Transverse colon (tissue), 4 donors: ENCODE measurements at regions not wholly inside any gene's neighbourhood (a gene's known extent, or its start where the extent isn't known, plus 50 kb on each side); places are given as distances from the start of the nearest gene placed in this dataset.

Experiments
- DNase-seq: peaks from one replicate; pipeline ENCODE4 v3.0.0-alpha.2; 2019
- H3K27ac ChIP-seq, 4 donors: fragments of 200-600 bp; sonication (generic); 2 replicates each; pipeline ENCODE4 v1.5.1; 2016 to 2018; ENCODE audit warnings: inconsistent platforms in 4 of 4
- H3K27me3 ChIP-seq: fragments of 200-600 bp; sonication (generic); 2 replicates; pipeline ENCODE4 v1.5.1; 2017; ENCODE audit warnings: inconsistent platforms
- H3K36me3 ChIP-seq, 4 donors: fragments of 200-600 bp; sonication (generic); 2 replicates each; pipeline ENCODE4 v1.5.1; 2017 to 2019; ENCODE audit warnings: inconsistent platforms in 4 of 4
- H3K4me1 ChIP-seq, 4 donors: fragments of 200-600 bp; sonication (generic); 2 replicates each; pipeline ENCODE4 v1.5.1; 2017 to 2020; ENCODE audit warnings: inconsistent platforms in 4 of 4
- H3K4me3 ChIP-seq, 4 donors: fragments of 200-600 bp; sonication (generic); 1 replicate in 1 of 4; 2 replicates in 3 of 4; pipeline versions ENCODE4 v1.5.1 to v1.6.1; 2017 to 2019; ENCODE audit warnings: inconsistent platforms in 4 of 4
- H3K9me3 ChIP-seq, 2 donors: fragments of 200-600 bp; sonication (generic); 2 replicates each; pipeline ENCODE4 v1.5.1; 2017 to 2019; ENCODE audit warnings: inconsistent platforms in 2 of 2
- EP300 ChIP-seq: sonication (generic); formaldehyde crosslinking; IDR thresholded peaks from one replicate; pipeline ENCODE4 v1.6.1; 2017; ENCODE audit warnings: antibody characterized with exemption, low read depth
- POLR2A ChIP-seq: fragments of 450-650 bp; IDR thresholded peaks from one replicate; pipeline ENCODE4 v1.6.1; 2016; ENCODE audit warnings: antibody characterized with exemption, mild to moderate bottlenecking, moderate library complexity
- POLR2AphosphoS5 ChIP-seq, 3 donors: sonication (generic); formaldehyde crosslinking; IDR thresholded peaks; one replicate each; pipeline ENCODE4 v1.6.1; 2016; ENCODE audit warnings: antibody characterized with exemption in 3 of 3
- WGBS, 2 donors: methylation state at CpG; one replicate each; pipeline ENCODE4 v1.1.5; 2018; ENCODE audit warnings: low coverage in 1 of 2; 5-methylcytosine and 5-hydroxymethylcytosine counted together
- in situ Hi-C, 4 donors: fragments of 200-750 bp; cut with MboI; loops; one replicate each; pipeline versions ENCODE4 v1.15.0 to v1.15.1; 2017; ENCODE audit warnings: low sequenced_read_pairs in 3 of 4, low pct_ligation_motif_present in 1 of 4, low pct_unique_long_range_greater_than_20kb in 1 of 4
- intact Hi-C: fragments of 100-400 bp; cut with DNase I; formaldehyde crosslinking; loops from one replicate; pipeline ENCODE4 v1.15.1; 2023; ENCODE audit warnings: low total_unique reads
- TF ChIP-seq, protein P1 (sequence below), 5 experiments: fragments of 200-600 bp in 3 of 5; fragments of 450-650 bp in 2 of 5; sonication (generic) in 3 of 5; IDR thresholded peaks; 1 replicate in 2 of 5; 2 replicates in 3 of 5; pipeline ENCODE4 v1.5.1; 2016 to 2017; ENCODE audit warnings: antibody characterized with exemption in 5 of 5, inconsistent platforms in 3 of 5, mild to moderate bottlenecking in 2 of 5, moderate library complexity in 1 of 5

DNA sequence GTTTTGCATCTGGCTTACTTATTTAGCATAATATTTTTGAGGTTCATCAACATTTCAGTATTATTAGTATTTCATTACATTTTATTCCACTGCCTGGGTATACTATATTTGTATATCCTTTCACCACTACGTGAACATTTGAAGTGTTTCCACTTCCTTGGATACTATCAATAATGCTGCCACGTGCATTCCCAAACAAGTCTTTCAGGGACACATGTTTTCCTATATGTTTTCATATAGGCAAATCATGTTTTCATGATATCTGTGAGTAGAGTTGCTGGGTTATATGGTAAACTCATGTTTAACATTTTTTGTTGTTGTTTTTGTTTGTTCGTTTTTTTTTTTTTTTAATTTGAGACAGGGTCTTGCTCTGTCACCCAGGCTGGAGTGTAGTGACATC, 380.1 kb downstream of the OMA1 start:
- H3K9me3 ChIP-seq: no peaks in the 10 kb centered on the region
- H3K4me3 ChIP-seq: no peak overlapping the region
- intact Hi-C loops (no loop called here), in situ Hi-C loops (loop anchor here in 3 of 4 donors (25.0 kb wide), 1 partner anchor 1329 kb away; no protein-coding TSS in a partner anchor)
- no peak for TF ChIP-seq POLR2AphosphoS5 (IDR thresholded peaks at IDR 0.05)
- WGBS, 2 donors: 83% methylated on average over 2 to 3 of the region's 3 CpGs
- no peaks in the 10 kb centered on the region for H3K4me1 ChIP-seq
- H3K27me3 ChIP-seq: no peaks in the 10 kb centered on the region
- no peak for DNase-seq
- no peak overlapping the region for H3K27ac ChIP-seq
- H3K36me3 ChIP-seq: no peaks in the 10 kb centered on the region

DNA sequence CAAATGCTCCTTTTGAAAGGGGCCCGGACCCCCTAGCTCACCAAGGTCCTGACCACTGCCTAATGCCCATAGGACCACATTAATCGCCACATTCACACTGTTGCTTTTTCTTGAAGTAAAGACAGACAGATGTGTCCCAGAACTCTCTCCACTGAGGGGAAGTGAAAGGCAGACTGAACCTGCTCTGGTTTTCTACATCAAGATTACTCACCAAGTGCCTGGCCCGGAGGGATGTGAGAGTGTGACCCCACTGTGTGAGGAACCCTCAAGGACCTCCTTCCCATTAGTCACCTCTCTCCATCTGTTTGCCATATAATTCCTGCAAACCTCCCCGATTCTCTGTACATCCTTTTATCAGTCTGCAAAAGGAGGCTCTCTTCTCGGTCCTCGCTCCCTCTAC, 381.5 kb downstream of the OMA1 start:
- no peak for TF ChIP-seq EP300
- no peak for TF ChIP-seq POLR2A
- TF ChIP-seq, protein P1, sequence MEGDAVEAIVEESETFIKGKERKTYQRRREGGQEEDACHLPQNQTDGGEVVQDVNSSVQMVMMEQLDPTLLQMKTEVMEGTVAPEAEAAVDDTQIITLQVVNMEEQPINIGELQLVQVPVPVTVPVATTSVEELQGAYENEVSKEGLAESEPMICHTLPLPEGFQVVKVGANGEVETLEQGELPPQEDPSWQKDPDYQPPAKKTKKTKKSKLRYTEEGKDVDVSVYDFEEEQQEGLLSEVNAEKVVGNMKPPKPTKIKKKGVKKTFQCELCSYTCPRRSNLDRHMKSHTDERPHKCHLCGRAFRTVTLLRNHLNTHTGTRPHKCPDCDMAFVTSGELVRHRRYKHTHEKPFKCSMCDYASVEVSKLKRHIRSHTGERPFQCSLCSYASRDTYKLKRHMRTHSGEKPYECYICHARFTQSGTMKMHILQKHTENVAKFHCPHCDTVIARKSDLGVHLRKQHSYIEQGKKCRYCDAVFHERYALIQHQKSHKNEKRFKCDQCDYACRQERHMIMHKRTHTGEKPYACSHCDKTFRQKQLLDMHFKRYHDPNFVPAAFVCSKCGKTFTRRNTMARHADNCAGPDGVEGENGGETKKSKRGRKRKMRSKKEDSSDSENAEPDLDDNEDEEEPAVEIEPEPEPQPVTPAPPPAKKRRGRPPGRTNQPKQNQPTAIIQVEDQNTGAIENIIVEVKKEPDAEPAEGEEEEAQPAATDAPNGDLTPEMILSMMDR (IDR thresholded peaks at IDR 0.05): no peak
- no peak for TF ChIP-seq POLR2AphosphoS5 (IDR thresholded peaks at IDR 0.05)
- Histone ChIP-seq H3K9me3 (no peaks in the 10 kb centered on the region), H3K4me3 (no peak overlapping the region), H3K36me3 (no peaks in the 10 kb centered on the region), H3K27me3 (no peaks in the 10 kb centered on the region), H3K4me1 (no peaks in the 10 kb centered on the region), H3K27ac (no peak overlapping the region)
- in situ Hi-C loops (loop anchor here in 3 of 4 donors (25.0 kb wide), 1 partner anchor 1328 kb away; no protein-coding TSS in a partner anchor), intact Hi-C loops (no loop called here)
- no peak for DNase-seq
- WGBS, 2 donors: 83% methylated on average over 6 of the region's 6 CpGs; no CpG with 5 or more reads in 1 of the 2 donors

DNA sequence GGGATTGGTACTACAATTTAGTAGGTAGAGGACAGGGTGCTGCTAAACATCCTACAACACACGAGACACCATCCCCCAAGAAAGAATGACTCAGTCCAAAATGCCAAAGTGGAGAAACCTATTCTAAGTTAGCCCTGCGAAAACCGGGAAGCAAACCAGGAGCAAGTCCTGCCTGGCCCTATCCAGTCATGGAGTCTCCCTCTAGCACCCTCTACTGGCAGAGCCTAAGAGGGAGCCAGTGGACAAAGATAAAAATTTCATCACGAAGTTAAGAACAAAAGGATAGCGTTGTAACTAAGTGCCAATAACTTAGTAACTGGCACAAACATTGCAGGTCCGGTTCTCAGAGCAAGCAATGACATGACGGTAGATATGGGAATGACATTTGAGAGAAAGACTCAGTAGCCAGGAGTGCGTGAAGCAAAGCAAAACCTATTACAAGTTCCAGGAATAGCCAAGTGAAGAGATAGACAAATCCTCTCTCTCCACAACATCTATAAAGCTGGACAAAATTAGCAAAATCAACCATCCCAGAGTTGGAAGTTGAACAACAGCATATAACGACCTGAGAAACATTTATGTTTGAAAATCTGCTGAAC, 383.5 kb downstream of the OMA1 start:
- 27 to 31% methylated on average over 5 to 9 of the region's 9 CpGs for WGBS, 2 donors
- Histone ChIP-seq H3K36me3 (no peaks in the 10 kb centered on the region), H3K27me3 (no peaks in the 10 kb centered on the region), H3K9me3 (no peaks in the 10 kb centered on the region), H3K27ac (no peak overlapping the region), H3K4me1 (no peaks in the 10 kb centered on the region), H3K4me3 (no peak overlapping the region)
- peak; percentile 42 for DNase-seq
- TF ChIP-seq, protein P1 (IDR thresholded peaks at IDR 0.05): peak; percentile 54 to 85 (median 72)
- no peak for TF ChIP-seq POLR2A
- in situ Hi-C loops (loop anchor here in 3 of 4 donors (25.0 kb wide), 1 partner anchor 1326 kb away; no protein-coding TSS in a partner anchor), intact Hi-C loops (no loop called here)

DNA sequence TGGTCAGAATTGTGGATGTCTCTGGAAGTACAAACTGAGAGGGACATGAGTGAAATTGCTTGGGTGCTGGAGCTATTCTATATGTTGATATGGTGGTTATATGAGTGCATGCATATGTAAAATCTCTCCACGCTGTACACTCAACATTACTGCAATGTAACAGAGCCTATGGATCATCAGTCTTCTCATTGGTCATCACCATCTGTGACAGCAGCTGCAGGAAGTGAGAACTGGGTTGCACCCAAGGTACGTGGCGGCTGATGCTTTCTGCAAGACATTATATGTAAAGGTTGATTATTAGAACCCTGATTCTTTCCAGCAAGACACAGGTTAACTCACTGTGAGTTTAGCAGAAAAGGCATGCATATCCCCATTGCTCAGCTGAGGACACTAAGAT, 387.1 kb downstream of the OMA1 start:
- H3K36me3 ChIP-seq: no peaks in the 10 kb centered on the region
- no peak for DNase-seq
- in situ Hi-C loops (loop anchor here in 3 of 4 donors (25.0 kb wide), 1 partner anchor 1322 kb away; no protein-coding TSS in a partner anchor), intact Hi-C loops (no loop called here)
- H3K27ac ChIP-seq: no peak overlapping the region
- 89 to 95% methylated on average over 3 of the region's 3 CpGs for WGBS, 2 donors
- no peaks in the 10 kb centered on the region for H3K27me3 ChIP-seq
- TF ChIP-seq POLR2AphosphoS5 (IDR thresholded peaks at IDR 0.05): no peak
- TF ChIP-seq, protein P1 (IDR thresholded peaks at IDR 0.05): no peak
- TF ChIP-seq POLR2A: no peak
- no peak for TF ChIP-seq EP300
- no peaks in the 10 kb centered on the region for H3K9me3 ChIP-seq
- H3K4me3 ChIP-seq: no peak overlapping the region
- H3K4me1 ChIP-seq: no peaks in the 10 kb centered on the region
